GM21447 (cell line): ENCODE measurements at regions not wholly inside any gene's neighbourhood (a gene's known extent, or its start where the extent isn't known, plus 50 kb on each side); places are given as distances from the start of the nearest gene placed in this dataset.
"Not testable (repeated sequence)": the region's sequence is repeated elsewhere in the genome, so short reads cannot be mapped to it uniquely, and the experiment has no call there.

Source experiments
- ATAC-seq: cut with Tn5 transposase; IDR thresholded peaks from one replicate; pipeline ENCODE4 v1.9.1; 2021; ENCODE audit not compliant: unreplicated experiment

GRCh38 chr14:106062502-106063272 lies 536.3 kb downstream of the TMEM121 start:
- ATAC-seq = no peak

GRCh38 chr14:106067935-106068334 lies 541.6 kb downstream of the TMEM121 start:
- no peak for ATAC-seq

DNA sequence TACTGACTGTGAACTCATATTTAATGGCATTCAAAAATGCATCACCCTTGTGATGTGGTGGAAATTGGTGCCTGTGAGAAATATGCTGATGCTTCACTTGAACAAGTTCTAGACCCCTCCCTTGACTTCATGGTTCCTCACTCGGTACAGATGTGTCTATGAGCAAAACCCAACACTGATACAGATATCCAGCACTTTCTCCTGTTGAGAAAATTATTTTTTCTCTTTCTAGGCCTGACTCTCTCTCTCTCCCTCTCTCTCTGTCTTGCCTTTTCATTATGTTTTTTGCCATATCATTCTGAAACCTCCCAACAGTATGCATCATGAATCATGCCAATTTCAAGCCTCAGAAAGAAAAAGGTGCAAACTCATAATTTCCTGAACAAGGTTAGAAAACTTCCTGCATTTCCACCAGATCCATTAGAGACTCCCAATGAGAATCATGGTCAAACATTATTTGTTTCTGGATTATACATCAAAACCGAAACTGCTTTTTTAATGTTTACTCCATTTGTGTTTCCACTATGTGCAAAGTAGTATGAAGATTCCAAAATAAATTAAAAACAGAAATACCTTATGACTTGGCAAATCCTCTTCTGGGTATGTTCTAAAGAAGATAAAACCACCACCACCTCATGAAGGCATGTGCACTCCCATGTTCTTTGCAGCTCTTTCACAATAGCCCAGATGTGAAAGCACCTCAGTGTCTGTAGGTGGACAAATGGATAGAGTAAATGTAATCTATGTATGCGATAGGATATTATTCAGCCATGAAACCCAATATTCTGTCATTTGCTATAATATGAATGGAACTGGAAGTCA lies 543.6 kb downstream of the TMEM121 start:
- ATAC-seq = no peak

DNA sequence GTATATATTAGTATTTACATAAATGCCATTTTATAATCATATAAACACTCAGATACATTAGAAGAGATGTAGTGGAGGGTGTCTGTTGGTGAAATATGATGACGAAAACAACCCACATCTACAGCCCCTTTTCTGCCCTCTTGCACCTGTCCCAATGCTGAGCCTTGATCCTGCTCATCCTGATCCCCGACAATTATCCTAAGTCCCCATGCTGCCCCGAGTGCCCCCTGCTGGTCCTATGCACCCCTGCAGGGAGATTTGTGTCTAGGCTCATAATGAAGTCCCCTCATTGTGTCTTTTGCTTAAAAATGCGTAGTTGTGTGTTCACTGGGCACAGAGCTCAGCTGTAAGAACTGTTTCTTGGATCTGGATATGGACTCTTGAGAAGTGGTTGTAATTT lies 554.5 kb downstream of the TMEM121 start:
- ATAC-seq = no peak

GRCh38 chr14:106081721-106082120 lies 555.3 kb downstream of the TMEM121 start:
- not testable (repeated sequence) for ATAC-seq

GRCh38 chr14:106083082-106083481 lies 556.7 kb downstream of the TMEM121 start:
- no peak for ATAC-seq

- ATAC-seq = no peak
Observed at GRCh38 chr14:106087837-106088236, 561.5 kb downstream of the TMEM121 start.

DNA sequence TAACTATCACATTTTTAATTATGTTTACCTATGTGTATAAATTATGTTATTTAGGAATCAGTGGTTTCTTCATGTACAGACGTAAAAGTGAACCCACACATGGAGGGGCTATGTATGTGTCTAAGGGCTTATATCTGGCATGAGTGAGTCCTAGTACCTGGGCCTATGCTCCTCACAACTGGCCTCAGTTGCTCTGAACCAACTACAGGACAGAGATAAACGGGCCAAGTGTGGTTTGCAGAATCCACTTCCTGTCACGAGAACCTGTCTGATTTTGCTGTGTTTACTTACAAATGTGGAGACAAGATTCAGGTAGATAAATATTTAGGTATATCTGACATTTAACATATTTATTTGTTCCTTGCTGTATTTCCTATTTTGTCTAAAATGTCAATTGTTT lies 562.5 kb downstream of the TMEM121 start:
- ATAC-seq = not testable (repeated sequence)

GRCh38 chr14:106094654-106095189 lies 568.3 kb downstream of the TMEM121 start:
- no peak for ATAC-seq

GRCh38 chr14:106107703-106108102 lies 581.3 kb downstream of the TMEM121 start:
- no peak for ATAC-seq

GRCh38 chr14:106109337-106109736 lies 583.0 kb downstream of the TMEM121 start:
- no peak for ATAC-seq

DNA sequence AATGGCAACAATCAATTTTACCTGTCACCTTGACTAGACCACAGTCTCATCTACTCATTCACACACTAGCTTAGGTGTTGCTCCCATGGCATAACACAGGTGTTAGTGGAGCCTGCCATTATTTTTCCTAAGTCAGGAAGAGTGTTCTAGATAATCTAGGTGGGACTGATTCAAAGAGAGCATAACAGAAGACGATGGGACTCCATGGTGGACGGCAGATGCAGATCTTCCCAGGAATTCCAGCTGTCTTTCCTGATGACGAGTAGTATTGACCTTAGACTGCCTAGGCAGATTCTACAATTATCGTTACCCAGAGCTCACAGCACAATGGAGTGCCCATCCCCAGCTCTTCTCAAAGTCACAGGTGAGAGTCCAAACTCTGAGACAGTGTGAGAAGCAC lies 589.0 kb downstream of the TMEM121 start:
- no peak for ATAC-seq

- ATAC-seq = not testable (repeated sequence)
Observed at GRCh38 chr14:106116339-106116930, 590.1 kb downstream of the TMEM121 start.

- ATAC-seq = no peak
Observed at GRCh38 chr14:106120101-106120500, 593.7 kb downstream of the TMEM121 start.

GRCh38 chr14:106129274-106129673 lies 602.9 kb downstream of the TMEM121 start:
- no peak for ATAC-seq

DNA sequence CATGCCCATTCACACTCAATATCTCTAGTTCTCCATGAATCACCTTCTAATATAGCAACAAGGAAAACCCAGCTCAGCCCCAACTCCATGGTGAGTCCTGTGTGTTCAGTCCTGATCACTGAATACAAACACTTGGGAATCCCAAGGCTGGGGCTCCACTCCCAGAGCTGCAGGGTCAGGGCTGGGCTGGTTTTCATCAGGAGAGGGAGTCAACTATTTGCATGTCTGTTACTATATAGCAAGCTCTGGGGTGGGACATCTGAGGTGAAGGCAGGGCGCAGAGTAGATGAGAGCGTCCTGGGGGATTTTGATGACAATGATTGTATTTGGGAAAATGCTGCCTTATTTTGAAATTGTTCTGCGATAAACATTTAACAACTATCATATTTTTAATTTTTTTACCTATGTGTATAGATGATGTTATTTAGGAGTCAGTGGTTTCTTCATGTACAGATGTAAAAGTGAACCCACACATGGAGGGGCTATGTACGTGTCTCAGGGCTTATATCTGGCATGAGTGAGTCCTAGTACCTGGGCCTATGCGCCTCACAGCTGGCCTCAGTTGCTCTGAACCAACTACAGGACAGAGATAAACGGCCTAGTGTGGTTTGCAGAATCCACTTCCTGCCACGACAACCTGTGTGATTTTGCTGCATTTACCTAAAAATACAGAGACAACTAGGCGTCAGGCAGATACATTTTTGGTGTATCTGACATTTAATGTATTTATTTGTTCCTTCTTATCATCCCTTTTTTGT lies 603.7 kb downstream of the TMEM121 start:
- not testable (repeated sequence) for ATAC-seq

DNA sequence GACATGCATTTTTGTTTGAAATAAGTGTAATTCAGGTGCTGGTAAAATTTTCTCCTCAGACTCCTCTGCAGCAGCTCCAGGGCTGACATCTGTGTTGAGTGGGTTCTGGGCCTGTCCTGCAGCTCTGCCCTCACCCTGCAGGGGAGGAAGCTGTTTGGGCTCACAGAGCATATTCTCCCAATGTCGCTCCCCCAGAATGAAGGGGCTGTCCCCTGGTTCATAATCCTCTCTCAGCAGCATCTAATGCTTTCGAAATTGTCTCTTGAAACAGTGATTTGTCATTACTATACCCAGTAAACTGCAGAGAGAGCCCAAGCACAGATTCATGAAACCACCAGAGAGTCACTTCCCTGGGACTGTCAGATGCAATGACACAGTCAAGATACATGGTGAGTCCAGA lies 606.7 kb downstream of the TMEM121 start:
- ATAC-seq = not testable (repeated sequence)

GRCh38 chr14:106134886-106135285 lies 608.5 kb downstream of the TMEM121 start:
- ATAC-seq = no peak

- no peak for ATAC-seq
Observed at GRCh38 chr14:106141242-106142220, 615.1 kb downstream of the TMEM121 start.

DNA sequence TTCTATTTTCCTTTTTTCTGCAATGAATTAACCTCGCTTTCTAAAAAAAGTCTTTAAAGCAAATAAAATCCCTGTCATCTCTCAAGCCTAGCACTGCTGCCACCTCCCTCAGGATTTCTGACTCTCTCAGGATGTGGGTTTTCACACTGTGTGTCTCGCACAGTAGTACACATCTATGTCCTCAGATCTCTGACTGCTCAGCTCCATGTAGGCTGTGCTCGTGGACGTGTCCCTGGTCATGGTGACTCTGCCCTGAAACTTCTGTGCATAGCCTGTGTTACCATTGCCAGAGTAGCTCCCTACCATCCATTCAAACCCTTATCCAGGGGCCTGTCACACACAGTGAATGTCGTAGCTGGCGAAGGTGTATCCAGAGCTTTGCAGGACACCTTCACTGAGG lies 619.3 kb downstream of the TMEM121 start:
- ATAC-seq = not testable (repeated sequence)
